ENCODE measurements at regions not wholly inside any gene's neighbourhood (a gene's known extent, or its start where the extent isn't known, plus 50 kb on each side); places are given as distances from the start of the nearest gene placed in this dataset.

- no peak for TF ChIP-seq CTCF (IDR thresholded peaks at IDR 0.05; ENCODE audit: control insufficient read depth, insufficient read depth, low read depth, low read length, missing control alignments)
- DNase-seq (ENCODE audit: low read depth) = no peak
- no peak overlapping the region for H3K4me3 ChIP-seq (ENCODE audit: control insufficient read depth, low read depth, low read length)
Observed at GRCh38 chr15:53266176-53266575, 476.0 kb upstream of the ONECUT1 start.

GRCh38 chr15:53260647-53261046 lies 470.5 kb upstream of the ONECUT1 start:
- TF ChIP-seq CTCF (IDR thresholded peaks at IDR 0.05; ENCODE audit: control insufficient read depth, insufficient read depth, low read depth, low read length, missing control alignments) = no peak
- DNase-seq (ENCODE audit: low read depth) = no peak
- no peak overlapping the region for H3K4me3 ChIP-seq (ENCODE audit: control insufficient read depth, low read depth, low read length)

GRCh38 chr15:53256457-53256856 lies 466.3 kb upstream of the ONECUT1 start:
- no peak overlapping the region for H3K4me3 ChIP-seq (ENCODE audit: control insufficient read depth, low read depth, low read length)
- no peak for DNase-seq (ENCODE audit: low read depth)
- no peak for TF ChIP-seq CTCF (IDR thresholded peaks at IDR 0.05; ENCODE audit: control insufficient read depth, insufficient read depth, low read depth, low read length, missing control alignments)

- TF ChIP-seq CTCF (IDR thresholded peaks at IDR 0.05; ENCODE audit: control insufficient read depth, insufficient read depth, low read depth, low read length, missing control alignments) = no peak
- DNase-seq (ENCODE audit: low read depth) = no peak
- no peak overlapping the region for H3K4me3 ChIP-seq (ENCODE audit: control insufficient read depth, low read depth, low read length)
Observed at GRCh38 chr15:53256043-53256442, 465.9 kb upstream of the ONECUT1 start.

- no peak for TF ChIP-seq CTCF (IDR thresholded peaks at IDR 0.05; ENCODE audit: control insufficient read depth, insufficient read depth, low read depth, low read length, missing control alignments)
- no peak for DNase-seq (ENCODE audit: low read depth)
- no peak overlapping the region for H3K4me3 ChIP-seq (ENCODE audit: control insufficient read depth, low read depth, low read length)
Observed at GRCh38 chr15:53251996-53252395, 461.9 kb upstream of the ONECUT1 start.

GRCh38 chr15:53251523-53251922 lies 461.4 kb upstream of the ONECUT1 start:
- no peak for DNase-seq (ENCODE audit: low read depth)
- no peak overlapping the region for H3K4me3 ChIP-seq (ENCODE audit: control insufficient read depth, low read depth, low read length)
- no peak for TF ChIP-seq CTCF (IDR thresholded peaks at IDR 0.05; ENCODE audit: control insufficient read depth, insufficient read depth, low read depth, low read length, missing control alignments)
